RPMI7951 (cell line): ENCODE measurements at regions not wholly inside any gene's neighbourhood (a gene's known extent, or its start where the extent isn't known, plus 50 kb on each side); places are given as distances from the start of the nearest gene placed in this dataset.

Source experiments
- DNase-seq: peaks from one replicate; pipeline ENCODE4 v3.0.0-alpha.2; 2012; ENCODE audit warnings: low read depth

- peak; percentile 98 for DNase-seq
These were observed 127.0 kb downstream of the CHSY1 start for GRCh38 chr15:101124731-101125451.

- DNase-seq = peak; percentile 86
These were observed 128.5 kb downstream of the CHSY1 start for GRCh38 chr15:101123222-101123910.

DNA sequence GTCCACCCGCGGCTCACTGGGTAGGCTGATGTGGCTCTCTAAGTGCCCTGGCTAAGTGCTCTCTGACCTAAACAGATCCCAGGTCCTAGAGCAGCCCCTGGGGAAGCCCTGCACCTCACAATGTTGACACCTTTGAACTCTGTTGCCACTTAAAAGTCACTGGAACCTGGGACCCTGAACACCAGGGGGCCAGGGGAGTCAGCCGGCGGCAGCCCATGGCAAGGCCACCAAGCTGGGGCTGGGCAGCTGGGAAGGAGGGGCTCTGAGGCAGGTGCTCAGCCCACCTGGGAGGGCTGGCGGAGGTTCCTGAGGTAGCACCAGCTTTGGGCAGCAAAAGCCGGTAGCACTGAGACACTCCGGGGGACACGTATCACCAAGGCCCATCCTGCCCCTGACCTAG is 129.0 kb downstream of the CHSY1 start:
- DNase-seq = no peak

GRCh38 chr15:101122266-101122665 is 129.6 kb downstream of the CHSY1 start:
- DNase-seq = no peak

DNA sequence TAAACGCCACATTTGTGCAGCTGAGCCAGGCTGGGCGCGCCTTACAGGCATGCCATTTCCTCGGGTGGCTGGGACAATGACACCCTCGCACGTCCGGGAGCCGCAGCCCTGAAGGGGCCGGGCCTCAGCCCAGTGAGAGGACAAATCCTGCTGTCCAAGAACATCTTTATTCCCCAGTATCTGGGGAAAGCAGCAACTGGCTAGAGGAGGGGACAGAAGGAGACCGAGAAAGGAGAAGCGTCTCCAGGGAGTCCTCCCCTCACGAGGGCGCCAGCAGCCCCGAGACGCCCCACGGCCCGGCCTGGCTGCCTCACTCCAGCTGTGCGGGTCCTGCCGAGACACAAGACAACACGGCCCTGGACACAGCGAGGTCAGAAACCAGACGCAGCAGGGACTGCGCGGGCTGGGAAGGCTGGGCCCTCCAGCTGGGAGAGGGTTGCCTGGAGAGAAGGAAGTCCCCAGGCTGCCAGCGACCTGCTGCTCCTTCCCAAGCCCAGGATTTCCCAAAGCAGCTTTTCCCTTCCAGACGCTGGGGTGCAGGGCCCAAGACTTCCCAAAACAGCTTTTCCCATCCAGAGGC is 130.2 kb downstream of the CHSY1 start:
- peak; percentile 77 for DNase-seq

GRCh38 chr15:101120987-101121386 is 130.9 kb downstream of the CHSY1 start:
- DNase-seq = no peak

DNA sequence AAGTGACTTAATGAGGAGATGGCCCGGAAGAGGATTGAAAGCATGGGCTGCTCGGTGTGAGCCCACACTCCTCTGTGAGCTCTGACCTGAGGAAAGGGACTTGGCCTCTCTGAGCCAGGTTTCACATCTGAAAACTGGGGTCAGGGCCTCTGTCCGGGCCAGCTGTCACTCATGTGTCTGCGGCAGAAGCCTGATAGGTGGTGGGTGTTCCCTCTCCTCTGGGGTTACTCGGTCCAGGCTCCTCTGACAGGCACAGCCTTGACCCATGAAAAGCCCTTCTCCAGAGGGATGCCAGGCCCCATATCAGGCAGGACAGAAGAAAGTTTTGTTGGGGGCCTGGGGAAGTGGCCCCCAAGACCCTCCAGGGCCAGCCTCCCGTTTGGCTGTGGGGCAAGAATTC is 131.4 kb downstream of the CHSY1 start:
- DNase-seq = no peak
